KMS-11 (cell line): ENCODE measurements at regions not wholly inside any gene's neighbourhood (a gene's known extent, or its start where the extent isn't known, plus 50 kb on each side); places are given as distances from the start of the nearest gene placed in this dataset.

ENCODE experiments used
- H2AFZ ChIP-seq: fragments of 200-600 bp; sonication (generic); 2 replicates; pipeline ENCODE4 v1.6.1; 2016; ENCODE audit warnings: antibody characterized with exemption, mixed run types, low read depth
- H3K27ac ChIP-seq: fragments of 200-600 bp; sonication (generic); 2 replicates; pipeline ENCODE4 v1.6.1; 2016; ENCODE audit warnings: mild to moderate bottlenecking, mixed run types
- H3K27me3 ChIP-seq: fragments of 200-600 bp; sonication (generic); 2 replicates; pipeline ENCODE4 v1.6.1; 2017; ENCODE audit warnings: mild to moderate bottlenecking, low read depth, mixed run types, moderate library complexity; ENCODE audit not compliant: insufficient read depth
- H3K36me3 ChIP-seq: fragments of 200-600 bp; sonication (generic); 2 replicates; pipeline ENCODE4 v1.6.1; 2017; ENCODE audit warnings: mild to moderate bottlenecking, mixed run types; ENCODE audit not compliant: insufficient read depth
- H3K4me1 ChIP-seq: fragments of 200-600 bp; sonication (generic); 2 replicates; pipeline ENCODE4 v1.6.1; 2016; ENCODE audit warnings: mild to moderate bottlenecking, low read depth, mixed run types; ENCODE audit not compliant: poor library complexity, severe bottlenecking
- H3K4me2 ChIP-seq: fragments of 200-600 bp; sonication (generic); 2 replicates; pipeline ENCODE4 v1.7.0; 2016; ENCODE audit warnings: mild to moderate bottlenecking, mixed run types
- H3K4me3 ChIP-seq: fragments of 200-600 bp; sonication (generic); IDR thresholded peaks from 2 replicates; pipeline ENCODE4 v1.6.1; 2017; ENCODE audit warnings: low read depth, low read length, mixed read lengths; ENCODE audit not compliant: insufficient read depth
- H3K79me2 ChIP-seq: fragments of 200-600 bp; sonication (generic); 2 replicates; pipeline ENCODE4 v1.6.1; 2016; ENCODE audit warnings: low read depth, mixed run types; ENCODE audit not compliant: insufficient read depth
- H3K9ac ChIP-seq: fragments of 200-600 bp; sonication (generic); 2 replicates; pipeline ENCODE4 v1.6.1; 2016; ENCODE audit warnings: mild to moderate bottlenecking, mixed run types
- H4K20me1 ChIP-seq: fragments of 200-600 bp; sonication (generic); 2 replicates; pipeline ENCODE4 v1.6.1; 2016; ENCODE audit warnings: mild to moderate bottlenecking, mixed run types; ENCODE audit not compliant: insufficient read depth
- CTCF ChIP-seq: fragments of 200-600 bp; sonication (generic); conservative IDR thresholded peaks from 2 replicates; pipeline ENCODE4 v1.6.1; 2017; ENCODE audit warnings: low read depth, mild to moderate bottlenecking, antibody characterized with exemption, low read length, moderate library complexity, mixed read lengths

- H3K27ac ChIP-seq: no peak overlapping the region
Observed at GRCh38 chr13:53191091-53191490, 162.5 kb downstream of the OLFM4 start.

GRCh38 chr13:53197424-53197823 is 168.8 kb downstream of the OLFM4 start:
- no peaks in the 10 kb centered on the region for H3K4me1 ChIP-seq
- no peaks in the 10 kb centered on the region for H3K27me3 ChIP-seq
- no peaks in the 10 kb centered on the region for H4K20me1 ChIP-seq
- H3K9ac ChIP-seq: no peak overlapping the region
- H3K4me2 ChIP-seq: no peak overlapping the region
- H3K27ac ChIP-seq: no peak overlapping the region
- no peaks in the 10 kb centered on the region for H3K36me3 ChIP-seq
- H3K4me3 ChIP-seq: no peak overlapping the region
- H3K79me2 ChIP-seq: no peaks in the 10 kb centered on the region
- TF ChIP-seq CTCF: no peak
- H2AFZ ChIP-seq: no peak overlapping the region

More at GRCh38 chr13:53191091-53191490, 162.5 kb downstream of the OLFM4 start:
- Histone ChIP-seq H3K4me1 (no peaks in the 10 kb centered on the region), H3K36me3 (no peaks in the 10 kb centered on the region), H3K4me2 (no peak overlapping the region), H3K4me3 (no peak overlapping the region), H3K27me3 (no peaks in the 10 kb centered on the region), H2AFZ (no peak overlapping the region), H4K20me1 (no peaks in the 10 kb centered on the region), H3K9ac (no peak overlapping the region), H3K79me2 (no peaks in the 10 kb centered on the region)
- no peak for TF ChIP-seq CTCF

DNA sequence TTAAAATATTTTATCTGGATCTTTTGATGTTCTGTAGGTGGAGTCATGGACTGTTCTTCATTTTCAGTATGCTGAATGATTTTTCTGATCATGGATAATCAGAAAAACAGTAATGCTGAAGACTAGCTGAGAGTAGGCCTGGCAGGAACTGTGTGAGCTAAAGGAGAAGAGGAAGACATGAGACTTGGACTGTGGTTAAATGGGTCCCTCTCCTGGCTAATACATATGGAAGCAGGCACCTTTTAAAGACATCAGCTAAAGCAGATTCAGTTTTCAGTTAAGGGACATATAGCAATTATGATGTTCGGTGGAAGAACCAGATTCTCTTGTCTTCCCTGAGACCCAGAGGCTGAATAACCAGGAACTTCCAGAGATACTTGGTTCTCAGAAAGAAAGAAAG is 169.4 kb downstream of the OLFM4 start:
- H3K27me3 ChIP-seq: no peaks in the 10 kb centered on the region
- H3K4me2 ChIP-seq: no peak overlapping the region
- no peak overlapping the region for H3K9ac ChIP-seq
- no peaks in the 10 kb centered on the region for H3K79me2 ChIP-seq
- no peaks in the 10 kb centered on the region for H3K4me1 ChIP-seq
- TF ChIP-seq CTCF: no peak
- no peaks in the 10 kb centered on the region for H4K20me1 ChIP-seq
- H3K27ac ChIP-seq: no peak overlapping the region
- no peak overlapping the region for H2AFZ ChIP-seq
- no peak overlapping the region for H3K4me3 ChIP-seq
- no peaks in the 10 kb centered on the region for H3K36me3 ChIP-seq

DNA sequence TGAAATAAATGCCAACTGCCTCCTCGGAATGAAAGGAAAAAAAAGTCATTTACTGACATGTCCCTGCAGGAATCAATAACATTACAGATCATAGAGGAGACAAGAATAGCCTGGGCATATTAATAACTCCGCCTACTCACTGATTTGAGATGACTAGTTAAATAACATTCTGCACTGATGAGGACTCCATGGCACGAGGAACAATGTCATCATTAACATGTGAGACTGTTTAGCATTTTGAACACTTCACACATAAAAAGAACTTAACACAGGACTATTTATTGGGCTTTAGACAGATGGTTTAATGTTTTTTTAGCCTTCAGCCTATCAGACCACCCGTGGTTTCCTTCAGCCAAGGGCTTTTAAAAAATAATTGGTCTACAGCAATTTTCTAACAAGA is 170.1 kb downstream of the OLFM4 start:
- Histone ChIP-seq H3K27me3 (no peaks in the 10 kb centered on the region), H3K9ac (no peak overlapping the region), H3K27ac (no peak overlapping the region), H3K4me3 (no peak overlapping the region), H3K4me2 (no peak overlapping the region), H3K79me2 (no peaks in the 10 kb centered on the region), H2AFZ (no peak overlapping the region), H4K20me1 (no peaks in the 10 kb centered on the region), H3K4me1 (no peaks in the 10 kb centered on the region), H3K36me3 (no peaks in the 10 kb centered on the region)
- no peak for TF ChIP-seq CTCF
